ENCODE measurements at regions not wholly inside any gene's neighbourhood (a gene's known extent, or its start where the extent isn't known, plus 50 kb on each side); places are given as distances from the start of the nearest gene placed in this dataset.

DNA sequence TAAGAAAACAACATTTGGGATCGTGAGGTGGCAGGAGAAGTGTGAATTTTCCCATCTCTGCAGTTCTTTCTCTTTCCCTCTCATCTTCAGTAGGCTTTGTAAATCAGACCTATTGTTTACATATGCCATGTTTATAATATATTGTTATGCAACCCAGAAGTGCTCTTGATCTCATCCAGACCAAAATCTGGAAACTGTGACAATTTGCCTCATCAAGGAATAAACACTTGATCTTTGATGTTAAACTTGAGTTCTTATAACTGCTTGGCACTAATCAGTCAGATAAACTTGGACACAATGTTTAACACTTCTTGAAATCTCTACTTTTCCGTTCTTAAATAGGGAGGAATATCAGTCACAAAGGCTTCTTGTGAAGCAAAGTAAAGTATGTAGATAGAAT is 384.7 kb downstream of the DMRT2 start:
- DNase-seq, result no peak

DNA sequence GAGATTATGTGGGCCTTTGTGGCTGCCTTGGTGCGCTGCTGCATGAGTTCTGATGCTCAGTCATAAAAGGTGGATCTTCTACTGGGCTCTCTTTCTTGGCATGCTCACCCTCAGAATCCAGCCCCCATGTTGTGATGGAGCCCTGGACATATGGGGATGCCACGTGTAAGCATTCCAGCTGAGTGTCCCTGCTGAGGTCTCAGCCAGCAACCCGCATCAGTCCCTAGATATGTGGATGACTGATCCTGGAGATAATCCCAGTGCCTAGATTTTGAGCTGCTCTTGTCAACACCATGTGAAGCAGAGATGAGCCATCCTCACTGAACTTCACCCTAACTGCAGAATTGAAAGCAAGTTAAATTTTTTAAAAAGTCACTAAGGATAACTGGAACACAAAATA is 390.1 kb downstream of the DMRT2 start:
- DNase-seq, result peak; percentile 2

DNA sequence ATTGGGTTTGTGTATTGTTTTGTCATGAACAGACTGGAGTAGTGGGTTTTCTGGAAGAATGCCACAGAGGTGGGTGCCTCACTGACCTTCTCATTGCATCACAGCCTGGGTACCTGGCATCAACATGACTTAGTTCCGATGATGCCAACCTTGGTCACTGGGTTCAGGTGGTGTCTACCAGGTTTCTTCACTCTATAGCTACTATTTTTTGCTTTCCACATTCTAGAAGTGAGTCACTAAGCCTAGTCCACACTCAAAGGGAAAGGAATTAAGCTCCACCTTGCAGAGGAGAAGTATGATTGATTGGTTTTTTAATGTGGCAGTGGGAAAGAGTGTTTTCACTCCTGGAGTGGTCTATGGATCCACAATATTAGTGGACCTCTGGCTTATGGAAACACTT is 391.9 kb downstream of the DMRT2 start:
- DNase-seq, result no peak

DNA sequence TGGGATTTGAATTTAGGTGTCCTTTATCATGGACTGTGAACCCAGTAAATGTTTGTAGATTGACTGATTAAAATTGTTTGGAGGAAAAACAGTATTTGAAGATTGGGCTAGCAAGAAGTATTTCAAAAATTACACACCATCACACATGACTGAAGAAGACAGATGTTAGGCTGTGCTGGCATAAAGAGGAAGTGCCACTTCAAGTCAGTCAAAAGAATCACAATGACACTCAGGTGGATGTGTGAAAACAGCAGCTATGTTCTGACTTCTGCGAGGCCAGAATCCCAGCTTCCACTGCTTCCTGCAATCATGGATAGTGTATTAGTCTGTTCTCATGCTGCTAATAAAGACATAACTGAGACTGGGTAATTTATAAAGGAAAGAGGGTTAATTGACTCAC is 393.3 kb downstream of the DMRT2 start:
- DNase-seq, result no peak

DNA sequence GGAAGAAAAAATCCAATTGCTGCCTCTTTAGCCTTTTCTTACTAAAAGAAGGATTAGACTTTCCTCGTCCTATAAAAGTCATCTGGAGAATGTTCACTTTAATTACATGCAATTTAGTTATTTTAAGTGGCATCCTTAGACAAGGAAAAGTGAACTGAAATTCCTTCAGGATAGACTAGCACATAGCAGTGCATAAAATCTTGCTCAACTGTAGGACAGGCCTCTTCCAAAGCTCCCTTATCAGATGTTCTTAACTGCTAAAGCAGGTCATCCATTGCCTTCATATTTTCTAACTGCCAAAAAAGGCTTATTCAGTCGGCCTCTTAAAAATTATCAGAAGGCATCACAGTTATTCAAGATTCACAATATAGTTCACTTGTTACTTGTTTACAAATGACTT is 396.5 kb downstream of the DMRT2 start:
- no peak for DNase-seq

DNA sequence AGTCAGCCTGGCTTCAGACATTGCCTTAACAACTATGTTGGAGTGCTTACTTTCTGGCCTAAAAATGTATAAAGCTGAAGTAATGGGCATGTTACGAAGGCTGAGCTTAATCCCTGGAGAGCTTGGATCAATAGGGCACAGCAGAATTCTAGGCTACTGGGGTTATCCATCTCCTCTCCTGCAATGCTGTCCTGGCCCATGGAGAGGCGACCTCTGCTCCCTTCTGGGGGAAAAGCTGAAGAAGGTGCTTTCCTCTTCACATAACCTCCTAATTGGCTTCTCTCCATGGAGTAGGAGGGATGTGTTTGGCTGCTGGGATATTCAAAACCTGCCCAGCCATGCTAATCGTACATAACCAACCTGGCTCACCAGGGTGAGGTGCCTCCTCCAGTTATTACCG is 403.5 kb downstream of the DMRT2 start:
- DNase-seq, result no peak

DNA sequence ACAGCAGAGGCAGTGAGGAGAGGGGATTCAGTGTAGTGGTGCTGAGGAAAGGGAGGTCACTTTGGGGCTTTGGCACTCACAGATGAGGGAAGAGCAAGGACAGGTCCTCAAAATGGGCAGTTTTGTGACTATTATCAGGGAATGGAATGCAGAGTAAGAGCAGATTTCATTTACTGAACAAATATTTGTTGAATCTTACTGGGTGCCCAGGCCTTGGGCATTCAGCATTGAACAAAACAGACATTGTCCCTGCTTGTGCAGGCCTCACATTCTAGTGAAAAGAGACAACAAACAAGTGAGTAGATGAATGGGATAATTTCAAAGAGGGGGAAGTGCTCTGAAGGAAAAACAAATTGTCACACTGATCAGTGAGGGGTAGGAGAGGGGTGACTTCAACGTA is 404.1 kb downstream of the DMRT2 start:
- DNase-seq, result no peak

DNA sequence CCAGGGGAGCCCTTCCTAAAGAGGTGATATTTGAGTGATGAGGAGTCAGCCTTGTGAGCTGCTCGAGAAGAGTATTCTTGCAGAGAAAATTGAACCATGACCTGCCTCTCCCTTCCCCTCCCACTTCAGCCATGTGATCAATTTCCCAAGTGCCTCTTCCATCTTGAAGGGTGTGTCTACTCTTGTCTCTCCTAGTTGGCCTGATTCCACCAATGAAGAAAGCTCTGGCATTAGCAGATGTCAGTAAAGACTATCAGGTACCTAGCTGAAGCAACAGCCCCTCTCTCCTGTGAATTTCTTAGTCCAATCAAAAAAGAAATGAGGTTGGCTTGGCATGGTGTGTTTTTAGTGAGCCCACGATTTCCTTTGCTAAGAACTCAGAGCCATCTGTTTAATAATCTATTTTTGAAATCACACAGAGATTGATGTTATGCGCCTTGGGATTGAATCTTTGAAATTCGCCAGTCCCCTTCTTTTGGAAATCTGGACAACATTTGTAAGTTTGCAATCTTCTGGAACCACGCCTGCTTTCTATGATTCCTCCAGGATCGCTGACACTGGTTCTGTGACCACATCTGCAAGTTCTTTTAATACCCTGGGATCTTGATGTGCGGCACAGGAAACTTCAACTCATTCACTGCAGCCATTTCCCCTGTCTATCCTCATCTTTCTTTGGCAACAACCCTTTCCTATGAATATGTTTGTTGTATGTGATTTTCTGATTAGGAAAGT is 404.6 kb downstream of the DMRT2 start:
- DNase-seq, result no peak

DNA sequence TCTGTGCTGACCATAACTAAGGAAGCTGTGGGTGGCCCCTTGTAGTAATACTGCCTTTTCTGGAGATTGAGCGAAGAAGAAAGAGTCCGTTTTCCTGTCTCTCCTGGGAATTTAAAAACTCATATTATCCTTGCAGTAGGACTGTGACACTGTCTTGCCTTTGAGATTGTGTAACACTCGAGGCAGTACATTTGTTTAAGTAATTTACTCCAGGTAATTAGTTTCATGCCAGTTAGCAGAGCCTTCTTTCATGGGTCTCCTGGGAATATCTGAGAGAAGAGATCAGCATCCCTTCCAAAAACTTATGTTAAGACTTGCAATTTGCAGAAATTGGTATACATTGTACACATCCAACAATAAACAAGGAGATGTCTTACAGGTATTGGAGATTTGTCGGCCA is 405.6 kb downstream of the DMRT2 start:
- DNase-seq, result no peak

DNA sequence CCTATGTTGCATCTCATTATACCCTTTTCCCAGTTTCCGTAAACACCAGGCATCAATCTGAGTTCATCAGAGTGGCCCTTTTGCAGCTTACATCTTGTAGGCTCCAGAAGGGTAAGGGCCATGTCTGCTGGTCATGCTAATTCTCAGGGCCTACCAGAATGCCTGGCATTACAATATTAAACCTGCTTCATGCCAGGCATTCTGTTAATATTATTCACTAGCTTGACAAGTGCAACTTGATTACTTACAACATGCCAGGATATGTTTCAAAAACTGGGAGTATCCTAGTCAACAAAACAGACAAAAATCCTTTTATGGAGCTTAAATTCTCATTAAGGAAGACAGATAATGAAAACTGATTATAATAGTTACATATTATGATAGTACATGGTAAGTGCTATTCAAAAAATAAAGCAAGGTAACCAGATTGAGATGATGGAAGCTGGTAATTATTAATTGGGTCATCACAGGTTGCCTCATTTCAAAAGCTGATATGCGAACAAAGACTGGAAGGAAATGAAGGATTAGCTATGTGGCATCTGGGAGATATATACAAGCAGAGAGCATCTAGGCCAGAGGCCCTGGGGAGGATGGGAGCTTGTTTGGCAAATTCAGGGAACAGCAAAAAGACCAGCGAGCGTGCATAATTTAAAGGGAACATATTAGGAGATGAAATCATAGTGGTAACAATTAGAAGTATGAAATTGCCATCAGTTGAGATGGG is 406.3 kb downstream of the DMRT2 start:
- DNase-seq, result no peak

DNA sequence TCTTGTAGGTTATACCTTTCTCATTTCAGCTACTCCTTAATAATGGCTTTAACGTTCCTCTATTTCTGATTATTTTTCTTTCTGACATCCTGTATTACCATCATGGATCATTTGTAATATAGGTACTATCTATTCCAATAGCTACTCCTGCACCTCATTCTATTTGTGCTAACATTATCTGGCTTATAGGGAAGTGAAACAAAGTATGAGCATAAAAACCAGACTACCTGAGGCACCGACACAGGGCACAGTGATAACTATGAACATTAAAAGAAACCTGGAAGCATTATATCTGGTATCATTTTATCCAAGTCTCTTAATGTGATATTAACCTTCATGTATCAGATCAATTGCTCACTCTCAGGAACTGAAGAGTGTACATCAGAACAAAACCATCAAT is 407.3 kb downstream of the DMRT2 start:
- no peak for DNase-seq

DNA sequence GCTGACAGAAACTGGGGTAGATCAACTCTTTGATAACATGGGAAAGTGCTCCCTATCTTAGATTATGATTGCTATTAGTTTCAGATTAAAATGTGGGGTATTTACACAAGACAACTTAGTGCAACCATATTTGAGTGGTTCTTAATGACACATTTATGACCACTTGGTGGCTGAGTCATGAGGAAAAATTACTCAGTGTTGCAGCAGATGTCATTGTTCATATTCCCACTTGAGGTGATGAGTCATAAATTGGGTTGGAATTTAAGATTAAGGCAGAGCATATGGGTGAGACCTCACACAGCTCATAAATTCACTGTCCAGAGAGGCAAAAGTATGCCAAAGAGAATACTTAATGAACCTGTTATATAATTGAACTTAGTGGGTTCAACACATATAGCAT is 408.3 kb downstream of the DMRT2 start:
- peak; percentile 90 for DNase-seq

DNA sequence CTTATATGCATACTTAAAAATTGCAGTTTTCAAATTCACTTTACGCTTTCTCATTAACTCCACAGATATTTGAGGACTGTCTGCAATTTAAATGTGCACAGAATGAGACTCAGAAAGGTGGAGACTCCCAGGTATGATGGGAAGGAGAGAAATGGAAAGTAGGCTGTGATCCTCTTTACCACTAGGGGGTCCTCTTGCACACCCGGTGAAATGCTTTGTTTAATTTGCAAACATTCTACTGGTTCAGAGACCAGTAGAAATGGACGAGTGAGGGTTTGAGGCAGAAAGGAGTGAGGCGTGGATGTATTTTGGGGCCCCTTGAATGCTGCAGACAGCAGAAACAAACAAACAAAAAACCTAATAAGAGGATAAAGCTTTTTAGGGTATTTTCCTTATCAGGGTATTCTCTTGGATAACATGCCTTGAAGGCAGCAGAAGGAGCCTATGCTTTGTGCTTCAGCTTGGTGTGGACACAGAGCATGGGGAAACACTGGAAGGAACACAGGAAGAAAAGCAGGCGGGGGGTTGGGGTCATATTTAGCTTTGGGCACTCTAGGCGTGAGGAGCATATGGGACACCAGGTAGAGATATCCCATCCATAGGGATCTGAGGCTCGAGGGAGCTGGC is 410.1 kb downstream of the DMRT2 start:
- DNase-seq, result no peak

DNA sequence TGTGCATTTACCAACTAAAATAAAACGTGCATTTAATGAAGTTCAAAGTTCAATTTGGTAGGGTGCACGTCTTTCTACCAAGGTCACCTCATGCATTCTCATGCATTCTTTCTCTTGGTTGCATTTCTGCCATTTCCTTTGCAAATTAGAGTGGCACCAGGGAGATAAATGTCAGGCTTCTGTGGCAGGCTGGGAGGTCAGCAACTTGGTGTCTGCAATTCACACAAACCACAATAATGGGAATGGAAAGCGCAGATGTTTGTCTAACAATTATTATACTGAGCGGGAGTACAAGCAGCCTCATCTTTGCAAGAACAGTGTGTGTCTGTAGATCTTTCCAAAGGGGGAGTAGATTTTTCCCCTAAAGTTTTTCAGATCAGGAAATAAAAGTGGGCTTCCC is 411.7 kb downstream of the DMRT2 start:
- DNase-seq, result no peak

DNA sequence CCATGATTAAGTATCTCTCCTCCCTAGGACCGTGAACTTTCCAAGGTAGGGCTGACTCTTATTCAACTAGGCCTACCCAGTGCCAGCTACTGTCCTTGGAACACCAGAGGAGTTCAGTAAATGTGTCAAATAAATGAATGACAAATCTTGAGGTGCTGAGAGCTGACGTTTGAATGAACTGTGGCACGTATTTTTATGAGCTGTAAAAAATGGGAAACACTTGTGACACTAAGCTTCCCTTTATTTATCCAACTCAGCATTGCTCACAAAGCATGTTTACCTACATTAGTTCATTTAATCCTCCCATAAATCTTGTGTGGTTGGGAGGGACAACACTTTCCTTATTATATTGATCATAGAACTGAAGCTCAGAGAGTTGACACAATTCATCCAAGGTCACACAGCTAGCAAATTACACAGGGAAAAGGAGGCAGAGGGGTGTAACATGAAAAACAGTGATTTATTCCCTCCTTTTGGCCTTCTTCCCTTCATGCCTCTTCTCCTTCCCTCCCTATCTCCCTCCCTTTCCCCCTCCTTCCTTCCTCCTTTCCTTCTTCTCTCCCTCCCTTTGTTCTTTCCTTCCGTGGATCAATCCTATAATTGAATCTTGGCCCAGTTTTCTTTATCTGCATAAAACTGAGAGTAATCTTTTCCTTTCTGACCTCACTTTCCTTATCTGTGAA is 412.6 kb downstream of the DMRT2 start:
- no peak for DNase-seq

DNA sequence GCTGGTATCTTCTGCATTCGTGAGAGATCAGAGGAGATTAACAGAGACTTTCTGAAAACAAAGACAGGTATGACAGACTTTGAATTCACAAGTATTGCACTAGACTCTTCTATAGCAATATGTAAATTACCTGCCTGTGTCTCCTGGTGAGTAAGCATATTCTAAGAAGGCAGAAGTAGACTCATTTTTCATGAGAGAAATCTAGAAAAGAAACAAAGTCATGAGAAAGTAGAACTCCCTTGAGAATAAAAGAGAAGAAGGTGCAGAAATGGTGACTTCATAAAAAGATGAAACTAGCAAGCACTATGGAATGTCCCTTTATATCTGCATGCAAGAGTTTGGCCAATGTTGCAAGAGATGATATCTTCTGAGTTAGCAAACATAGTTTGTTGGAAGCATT is 419.8 kb downstream of the DMRT2 start:
- DNase-seq, result no peak

DNA sequence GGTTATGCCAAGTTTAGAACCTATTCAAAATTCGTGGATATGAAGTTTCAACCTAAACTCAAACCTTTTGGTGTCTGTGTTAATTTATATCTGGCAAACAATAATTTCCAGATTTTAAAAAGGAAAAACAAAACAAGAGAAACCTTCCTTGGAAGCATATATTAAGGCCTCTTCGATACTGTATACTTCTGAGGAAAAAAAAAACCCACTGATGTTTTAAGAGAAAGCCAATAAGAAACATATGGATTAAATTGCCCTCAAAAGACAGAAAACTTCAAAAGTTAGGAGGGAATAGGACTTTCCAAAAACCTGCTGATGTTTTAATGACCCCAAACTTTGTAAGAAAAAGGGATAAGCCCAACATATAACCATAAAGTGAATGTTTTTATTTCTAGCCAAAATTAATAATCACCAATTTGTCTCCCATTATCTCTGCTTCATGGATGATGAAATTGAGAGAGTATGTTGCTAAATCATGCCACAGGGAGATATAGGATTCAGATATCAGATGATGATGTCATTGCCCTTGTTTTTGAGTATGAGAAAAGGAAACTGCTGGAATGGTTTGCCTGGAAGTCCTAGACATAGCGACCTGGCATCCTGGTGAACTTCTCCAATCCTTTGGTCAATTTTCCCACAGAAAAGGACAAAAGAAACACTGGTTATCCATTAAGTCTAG is 423.9 kb downstream of the DMRT2 start:
- no peak for DNase-seq

DNA sequence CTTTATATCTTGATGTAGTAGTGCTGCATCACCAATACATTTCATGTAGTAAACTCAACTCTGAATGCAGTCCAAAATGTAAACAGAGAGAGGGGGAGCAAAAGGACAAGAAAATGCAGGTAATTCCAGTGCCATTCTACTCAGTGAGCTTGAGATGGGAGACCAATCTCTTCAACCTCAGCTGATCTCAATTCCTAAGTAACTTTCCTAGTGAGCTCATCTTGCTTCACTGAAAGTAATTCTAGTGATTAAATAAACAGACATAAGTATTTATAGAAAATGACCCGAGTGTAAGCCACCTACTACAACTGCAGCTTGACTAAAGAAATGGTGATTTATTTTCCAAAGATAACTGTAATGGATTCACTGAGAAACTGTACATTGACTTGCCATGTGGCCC is 424.5 kb downstream of the DMRT2 start:
- no peak for DNase-seq

DNA sequence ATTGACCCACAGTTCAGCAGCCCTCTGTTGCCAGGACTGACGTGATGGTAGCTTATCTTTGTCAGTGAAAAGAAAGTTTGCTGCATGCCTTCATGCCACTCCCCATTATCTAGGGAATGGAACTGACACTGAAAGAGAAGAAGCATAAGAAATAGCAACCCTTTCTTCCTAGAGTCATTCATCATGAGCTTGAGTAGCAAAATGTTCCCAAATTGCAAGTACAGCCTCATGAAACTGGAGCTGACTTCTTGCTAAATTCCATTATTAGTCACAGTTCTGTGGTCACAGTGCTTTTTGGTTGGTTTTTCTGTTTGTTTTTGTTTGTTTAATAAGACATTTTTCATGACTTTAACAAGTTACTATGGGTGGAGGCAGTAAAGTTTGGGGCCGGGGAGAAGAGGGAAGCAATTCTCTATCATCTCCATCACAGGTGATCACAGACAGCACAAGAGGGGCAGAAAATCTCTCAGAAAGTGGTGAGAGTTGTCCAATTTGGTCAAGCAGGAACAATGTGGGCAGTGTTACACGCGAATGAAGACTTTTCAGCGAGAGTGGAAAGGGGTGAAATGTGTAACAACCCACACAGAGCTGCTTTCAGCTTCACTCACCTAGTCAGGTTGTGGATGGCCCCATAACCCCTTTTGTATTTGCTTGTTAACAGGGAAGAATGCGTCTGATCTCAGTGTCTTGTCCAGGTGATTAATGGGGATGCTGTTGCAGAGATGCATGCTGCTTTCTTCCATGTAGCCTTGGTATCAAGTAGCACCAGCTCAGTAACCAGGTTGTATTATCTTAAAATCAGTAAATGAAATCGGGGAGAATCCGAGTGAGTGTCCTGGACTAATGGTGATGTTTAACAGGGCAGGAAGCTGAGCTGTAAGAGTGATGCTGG is 440.4 kb downstream of the DMRT2 start:
- no peak for DNase-seq

DNA sequence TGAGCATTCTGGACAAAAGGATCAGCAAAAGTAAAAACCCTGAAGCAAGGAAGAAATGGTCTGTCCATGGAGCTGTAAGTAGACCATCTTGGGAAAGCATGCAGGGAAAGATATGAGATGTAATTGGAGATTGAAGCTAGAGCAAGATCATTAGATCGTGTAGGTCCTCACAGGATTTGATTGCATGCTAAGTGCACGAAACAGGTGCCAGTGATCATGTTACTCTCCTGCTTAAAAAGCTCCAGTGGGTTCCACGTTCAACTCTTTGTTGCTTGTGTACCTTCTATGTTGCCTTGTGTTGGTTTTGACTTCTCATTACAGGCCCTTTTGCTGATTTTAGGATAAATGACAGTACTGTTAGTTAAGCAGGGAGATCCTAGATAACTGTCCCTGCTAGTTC is 442.0 kb downstream of the DMRT2 start:
- DNase-seq, result no peak

DNA sequence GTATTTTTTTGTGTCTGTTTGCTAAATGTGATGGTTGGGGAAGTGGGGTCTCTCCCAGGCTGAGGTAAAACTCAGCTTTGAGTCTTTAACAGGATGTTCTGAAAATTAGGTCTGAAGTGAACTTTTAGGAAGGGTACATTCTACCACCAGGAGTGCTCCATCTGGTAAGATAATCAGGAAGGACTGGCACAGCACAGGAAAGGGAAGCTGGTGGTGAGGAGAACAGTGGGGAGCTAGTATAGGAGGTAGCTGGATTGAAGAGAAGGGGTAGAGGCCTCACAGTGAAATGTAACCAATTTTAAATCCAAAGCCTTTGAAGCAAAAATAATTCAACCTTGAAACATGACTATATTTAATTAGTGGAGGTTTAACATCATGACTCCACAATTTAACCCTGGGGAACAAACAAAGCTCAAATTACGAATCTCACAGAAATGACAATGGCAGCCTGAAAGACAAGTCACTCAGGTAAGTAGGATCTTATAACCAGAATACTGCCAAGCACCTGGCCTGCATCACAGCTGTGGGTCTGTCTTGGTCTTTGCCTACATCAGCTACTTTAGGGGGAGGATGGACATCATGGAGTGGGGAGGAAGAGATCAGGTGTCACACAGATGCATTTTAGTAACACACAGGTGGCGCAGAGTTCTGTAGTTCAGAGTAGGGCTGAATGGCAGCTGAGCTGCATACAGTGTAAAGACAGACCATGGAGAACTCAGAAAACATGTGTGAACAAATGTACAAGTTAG is 445.3 kb downstream of the DMRT2 start:
- DNase-seq, result no peak
